ELF-1 (cell line): ENCODE measurements at regions not wholly inside any gene's neighbourhood (a gene's known extent, or its start where the extent isn't known, plus 50 kb on each side); places are given as distances from the start of the nearest gene placed in this dataset.

Source experiments
- DNase-seq: peaks from one replicate; pipeline ENCODE4 v3.0.0-alpha.2; 2016; ENCODE audit warnings: low read depth, low spot score

DNA sequence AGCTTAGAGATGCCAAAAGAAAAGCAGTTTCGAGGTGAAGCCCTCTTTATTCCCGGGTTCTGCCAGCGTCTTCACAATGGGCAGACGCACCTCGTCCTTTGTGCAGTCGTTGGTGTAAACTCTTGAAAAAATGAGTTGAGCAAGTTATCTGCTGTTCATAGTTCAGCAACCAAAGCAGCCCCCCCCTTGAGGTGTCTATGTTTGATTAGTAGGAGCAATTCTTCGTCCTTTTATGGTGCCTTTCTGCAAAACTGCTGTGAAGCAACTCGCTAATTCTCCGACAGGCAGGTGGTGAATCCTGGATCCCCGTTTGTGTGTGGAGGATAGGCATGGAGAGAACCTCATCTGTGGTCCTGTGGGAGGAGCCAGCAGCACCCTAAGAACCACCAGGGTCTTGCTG lies 234.5 kb downstream of the GLRX3 start:
- no peak for DNase-seq

DNA sequence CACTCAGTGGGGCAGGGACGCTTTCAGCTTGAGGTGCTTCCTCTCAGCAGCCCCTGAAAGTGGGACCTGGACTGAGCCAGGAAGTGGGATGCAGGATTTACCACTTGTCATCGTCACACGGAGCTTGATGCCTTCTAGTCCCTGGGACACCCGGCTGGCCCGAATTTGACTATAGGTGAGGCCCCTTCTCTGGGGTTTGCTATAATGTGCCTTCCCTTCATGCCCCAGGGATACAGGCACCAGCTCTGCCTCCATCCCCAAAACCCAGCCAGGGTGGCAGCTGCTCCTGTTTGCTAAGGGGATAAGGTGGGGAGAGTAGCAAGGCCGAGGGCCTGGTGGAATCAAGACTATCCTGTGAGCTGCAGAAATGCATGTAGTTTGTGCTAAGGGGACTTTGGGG lies 235.0 kb downstream of the GLRX3 start:
- no peak for DNase-seq

DNA sequence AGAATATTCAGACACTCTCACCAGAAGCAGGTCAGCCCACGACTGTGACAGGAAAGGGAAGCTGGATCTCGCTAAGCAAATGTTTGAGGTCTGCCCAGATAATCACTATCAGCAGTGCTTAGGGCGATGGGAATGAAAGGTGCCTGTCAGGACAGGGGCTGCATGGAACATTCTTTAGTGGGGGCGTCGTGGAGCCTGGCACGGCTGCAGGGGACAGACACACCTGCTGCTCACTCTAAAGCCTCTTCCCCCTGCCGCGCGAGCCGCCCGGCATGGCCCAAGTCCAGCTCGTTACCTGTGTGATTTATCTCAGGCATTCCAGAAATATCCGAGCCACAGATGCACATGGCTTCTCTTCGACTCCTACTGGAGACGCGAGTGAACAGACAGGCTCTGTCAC lies 235.5 kb downstream of the GLRX3 start:
- no peak for DNase-seq

DNA sequence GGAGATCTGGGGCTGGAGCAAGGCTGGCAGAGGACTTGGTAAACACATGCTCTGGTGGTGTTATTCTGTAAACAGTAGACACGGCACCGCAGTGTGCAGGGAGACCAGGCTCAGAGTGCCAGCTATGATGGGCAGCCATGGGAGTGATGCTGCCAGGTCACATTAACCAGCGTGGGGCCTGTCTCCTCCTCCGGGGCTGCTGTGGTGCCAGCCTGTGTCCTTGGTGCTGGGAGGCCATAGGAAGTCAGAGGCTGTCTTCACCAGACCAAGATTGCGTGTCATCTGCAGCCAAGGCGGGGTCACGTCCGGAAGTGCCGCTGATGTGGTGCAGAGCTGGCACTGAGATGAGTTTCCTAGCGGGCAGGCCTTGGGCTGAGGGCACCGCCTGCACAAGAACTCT lies 236.0 kb downstream of the GLRX3 start:
- no peak for DNase-seq

DNA sequence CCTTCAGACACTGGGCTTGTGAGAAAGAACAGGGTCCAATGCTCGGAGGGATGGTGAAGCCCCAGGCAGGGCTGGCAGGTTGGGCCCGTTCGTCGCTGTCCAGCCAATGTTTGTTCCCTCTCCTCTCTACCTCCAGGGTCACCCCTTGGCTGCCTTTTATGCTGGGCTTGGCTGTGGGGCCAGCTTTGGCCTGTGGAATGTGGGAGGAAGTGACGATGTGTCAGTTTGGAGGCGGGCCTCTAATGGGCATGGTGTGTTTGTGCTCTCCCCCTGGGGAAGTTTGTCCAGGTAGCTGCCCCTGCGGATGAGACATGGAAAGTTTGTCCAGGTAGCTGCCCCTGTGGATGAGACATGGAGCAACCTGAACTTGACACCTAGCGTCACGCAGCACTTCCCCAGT lies 236.7 kb downstream of the GLRX3 start:
- DNase-seq, result peak; percentile 61

DNA sequence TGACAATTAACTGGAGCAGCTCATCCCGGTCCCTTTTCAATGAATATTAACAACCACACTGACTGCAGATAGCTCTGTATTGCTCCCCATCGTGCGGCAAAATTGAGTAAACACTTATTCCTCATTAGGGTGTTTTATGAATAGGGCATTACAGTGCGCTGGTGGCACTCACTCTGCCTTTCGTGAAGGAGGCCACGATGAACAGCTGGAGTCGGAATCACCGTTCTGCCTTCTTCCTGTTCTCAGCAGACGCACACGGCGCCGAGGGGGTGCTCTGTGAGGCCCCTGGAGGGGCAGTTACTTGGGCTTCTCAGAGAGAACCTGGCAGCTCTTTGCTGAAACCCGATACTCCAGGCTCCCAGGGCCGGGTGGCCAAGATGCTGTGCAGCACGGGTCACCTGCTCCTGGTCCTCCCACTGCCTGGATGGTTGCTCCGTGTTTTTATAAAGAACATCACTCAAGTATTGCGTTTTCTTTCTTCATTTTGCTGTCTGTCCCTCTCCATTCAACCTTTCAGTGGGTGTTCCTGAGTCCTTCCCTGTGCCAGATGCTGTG lies 241.9 kb downstream of the GLRX3 start:
- no peak for DNase-seq

DNA sequence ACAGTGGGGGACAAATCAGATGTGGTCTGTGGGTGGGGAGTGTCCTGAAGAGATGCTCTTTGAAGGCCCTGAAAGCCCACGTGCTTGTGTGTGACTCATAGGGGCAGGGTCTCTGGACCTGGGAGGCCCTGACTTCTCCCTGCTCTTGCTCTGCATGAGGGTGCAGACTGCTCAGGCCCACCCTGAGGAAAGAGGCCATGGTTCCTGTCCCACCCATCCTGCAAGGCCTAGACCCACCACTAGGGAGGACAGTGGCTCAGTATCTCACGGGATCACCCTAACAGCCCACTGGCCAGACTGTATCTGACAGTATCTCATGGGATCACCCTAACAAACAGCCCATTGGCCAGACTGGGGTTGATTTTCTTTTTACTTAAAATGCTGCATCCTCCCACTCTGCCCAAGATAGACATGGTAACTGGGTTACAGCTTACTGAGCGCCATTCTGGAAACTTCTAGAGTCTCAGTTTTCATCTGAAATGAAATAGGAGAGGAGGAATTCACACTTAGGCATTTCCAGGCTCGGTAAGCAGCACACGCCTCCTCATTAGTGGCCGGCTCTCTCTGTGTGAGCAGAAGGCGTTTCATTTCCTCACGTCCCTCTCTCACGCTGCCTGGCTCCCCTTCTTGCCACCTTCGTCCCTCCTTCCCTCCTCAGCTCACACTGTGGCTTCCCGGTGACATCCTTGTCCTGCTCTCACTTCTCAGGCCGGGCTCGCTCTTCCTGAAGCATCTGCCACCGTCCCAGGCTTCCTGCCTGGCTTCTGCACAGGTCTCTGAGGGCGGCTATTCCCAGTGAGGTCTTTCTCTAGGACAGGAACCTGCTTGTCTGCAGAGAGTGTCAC lies 242.6 kb downstream of the GLRX3 start:
- no peak for DNase-seq

DNA sequence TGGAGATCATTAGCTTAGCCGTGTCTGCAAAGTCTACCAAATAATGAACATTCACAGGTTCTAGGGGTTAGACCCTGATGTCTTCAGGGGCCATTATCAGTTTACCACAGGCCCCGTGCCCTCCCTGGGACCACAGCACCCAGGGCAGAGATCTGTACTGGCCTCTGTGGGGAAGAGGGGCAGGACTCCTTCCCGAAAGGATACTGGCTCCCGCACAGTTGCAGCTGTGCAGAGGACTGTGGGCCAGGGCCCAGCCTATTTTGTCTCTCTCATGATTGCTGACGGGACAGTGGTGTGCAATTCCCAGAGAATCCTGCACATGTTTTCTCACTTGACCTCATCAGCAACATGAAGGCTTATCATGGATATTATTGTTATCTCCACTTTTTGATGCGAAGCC lies 243.9 kb downstream of the GLRX3 start:
- DNase-seq, result no peak

DNA sequence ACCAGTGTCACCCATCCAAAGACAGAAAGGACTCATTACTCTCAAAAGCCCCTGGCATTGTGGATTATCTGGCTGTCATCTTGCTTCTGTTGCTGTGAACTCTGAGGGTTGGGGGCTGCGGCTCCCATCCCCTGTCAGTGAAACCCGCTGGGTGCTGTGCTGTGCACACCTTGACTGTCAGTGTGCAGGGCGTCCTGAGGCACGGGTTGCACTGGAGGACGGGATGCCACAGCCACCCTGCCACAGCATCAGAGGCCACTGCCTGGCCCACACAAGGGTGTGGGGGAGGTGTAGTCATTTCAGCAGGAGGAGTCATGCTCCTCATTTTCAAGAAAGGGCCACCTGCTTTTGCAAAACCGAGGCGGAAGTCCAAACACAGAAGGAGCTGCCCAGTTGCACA lies 245.8 kb downstream of the GLRX3 start:
- DNase-seq, result no peak

DNA sequence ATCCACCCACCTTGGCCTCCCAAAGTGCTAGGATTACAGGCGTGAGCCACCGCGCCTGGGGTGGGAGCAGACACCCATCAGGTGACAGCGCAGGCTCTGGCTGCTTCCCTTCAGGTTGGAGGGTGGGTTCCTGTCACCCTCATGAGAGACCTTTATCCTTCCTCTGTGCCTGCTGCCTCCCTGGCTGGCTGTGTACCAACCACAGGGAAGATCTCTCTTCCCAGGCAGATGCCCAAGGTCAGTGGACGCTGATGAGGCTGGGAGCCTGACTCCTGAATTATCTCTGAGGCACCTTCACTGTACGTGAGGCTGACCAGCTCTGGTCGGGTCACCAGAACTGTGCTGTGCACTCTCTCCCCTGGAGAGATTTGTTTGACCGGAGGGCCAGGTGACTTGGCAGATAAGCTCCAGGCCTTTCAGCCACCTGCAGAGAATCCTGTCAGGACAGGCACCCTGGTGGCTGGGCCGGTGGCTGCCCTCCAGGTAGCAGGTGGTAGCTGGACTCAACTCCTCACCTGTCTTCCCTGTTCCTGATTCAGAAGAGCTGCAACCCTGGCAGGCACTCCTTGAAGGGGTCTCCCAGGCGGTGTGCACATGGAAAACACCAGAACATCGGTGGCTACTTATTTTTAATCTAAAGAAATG lies 251.9 kb downstream of the GLRX3 start:
- DNase-seq, result no peak

DNA sequence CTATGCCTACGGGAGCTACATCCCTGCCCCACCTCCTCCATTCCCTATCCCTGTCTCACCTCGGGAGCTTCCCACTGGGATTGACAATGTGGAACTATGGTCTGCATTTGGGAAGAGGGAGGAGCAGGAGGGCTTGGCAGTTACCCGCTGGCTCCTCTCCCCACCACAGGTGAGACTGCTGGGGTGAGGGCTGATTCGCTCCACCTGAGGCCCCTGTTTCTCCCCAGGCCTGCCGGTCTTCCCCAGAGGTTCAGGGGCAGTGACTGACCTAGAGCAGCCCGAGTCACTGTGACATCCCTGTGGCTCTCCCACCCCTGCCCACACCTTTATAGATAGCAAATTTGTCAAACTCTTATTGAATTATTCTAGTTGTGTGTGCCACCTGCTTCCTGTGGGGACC lies 252.6 kb downstream of the GLRX3 start:
- no peak for DNase-seq

DNA sequence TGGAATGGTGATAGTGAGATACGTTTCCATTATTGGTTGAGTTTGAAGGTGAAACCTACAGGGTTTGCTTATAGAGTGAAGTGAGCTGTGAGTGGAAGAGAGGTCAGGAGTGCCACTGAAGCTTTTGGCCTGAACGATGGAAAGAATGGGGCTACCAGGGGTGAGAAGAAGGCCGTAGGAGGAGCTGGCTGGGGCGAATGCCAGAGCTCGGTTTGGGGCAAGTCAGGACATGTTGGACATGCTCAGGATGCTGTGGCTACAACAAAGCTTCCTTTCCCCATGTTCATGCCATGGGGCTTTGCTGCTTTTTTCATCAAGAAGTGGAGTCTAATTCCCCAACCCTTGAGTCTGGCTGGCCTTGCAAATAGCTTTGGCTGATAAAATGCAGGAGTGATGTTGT lies 253.7 kb downstream of the GLRX3 start:
- no peak for DNase-seq

DNA sequence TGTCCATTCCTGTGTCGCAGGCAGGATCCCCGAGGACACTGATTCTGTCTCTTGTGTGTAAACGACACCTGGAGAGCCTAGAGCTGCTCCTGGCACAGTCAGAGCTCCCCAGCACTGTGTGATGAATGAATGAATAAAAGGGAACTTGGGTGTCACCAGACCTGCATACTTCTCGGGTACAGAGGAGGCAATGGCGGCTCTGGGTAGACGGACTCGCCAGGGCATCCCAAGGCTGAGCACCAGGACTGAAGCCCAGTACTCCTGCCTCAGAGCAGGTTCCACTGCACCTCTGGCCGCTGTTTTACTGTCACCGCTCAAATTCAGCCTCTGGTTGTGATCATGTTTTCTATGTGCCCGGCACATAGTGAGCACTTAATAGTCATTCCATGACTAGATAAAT lies 255.8 kb downstream of the GLRX3 start:
- no peak for DNase-seq

DNA sequence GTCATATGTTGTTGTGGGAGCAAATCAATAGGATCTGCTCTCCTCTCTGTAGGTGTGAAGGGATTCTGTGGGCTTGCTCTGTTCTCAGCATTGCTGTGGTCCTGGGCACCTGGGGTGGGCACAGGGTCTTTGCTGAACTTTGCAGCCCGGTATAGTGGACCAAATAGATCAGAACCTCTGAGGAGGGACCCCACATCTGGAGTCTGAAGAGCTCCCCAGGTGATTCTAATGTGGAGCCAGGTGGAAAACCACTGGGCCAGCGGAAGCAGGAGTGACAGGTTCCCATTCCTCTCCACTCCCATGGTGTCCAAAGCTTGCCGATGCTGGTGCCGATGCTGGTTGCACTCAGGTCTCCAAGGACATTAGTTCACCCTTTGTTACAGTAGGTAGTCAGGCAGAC lies 257.2 kb downstream of the GLRX3 start:
- no peak for DNase-seq

DNA sequence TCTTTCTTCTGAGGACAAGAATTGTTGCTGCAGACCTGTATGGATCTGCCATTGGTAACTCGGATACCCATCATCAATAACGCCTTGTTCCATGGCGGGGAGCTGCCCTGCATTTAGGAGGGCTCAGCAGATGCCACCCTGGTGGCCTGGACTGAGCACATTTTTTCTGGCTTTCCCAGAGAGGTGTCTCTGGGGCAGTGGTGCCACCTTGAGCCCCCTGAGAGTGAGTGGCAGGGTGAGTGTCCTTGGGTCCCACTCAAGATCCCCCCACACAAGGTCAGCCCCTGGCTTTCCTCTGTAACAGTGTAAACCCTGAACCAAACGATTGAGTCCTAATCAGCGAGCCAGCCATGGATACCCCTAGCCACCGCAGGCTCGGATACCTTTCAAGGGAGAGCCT lies 258.6 kb downstream of the GLRX3 start:
- DNase-seq, result no peak

DNA sequence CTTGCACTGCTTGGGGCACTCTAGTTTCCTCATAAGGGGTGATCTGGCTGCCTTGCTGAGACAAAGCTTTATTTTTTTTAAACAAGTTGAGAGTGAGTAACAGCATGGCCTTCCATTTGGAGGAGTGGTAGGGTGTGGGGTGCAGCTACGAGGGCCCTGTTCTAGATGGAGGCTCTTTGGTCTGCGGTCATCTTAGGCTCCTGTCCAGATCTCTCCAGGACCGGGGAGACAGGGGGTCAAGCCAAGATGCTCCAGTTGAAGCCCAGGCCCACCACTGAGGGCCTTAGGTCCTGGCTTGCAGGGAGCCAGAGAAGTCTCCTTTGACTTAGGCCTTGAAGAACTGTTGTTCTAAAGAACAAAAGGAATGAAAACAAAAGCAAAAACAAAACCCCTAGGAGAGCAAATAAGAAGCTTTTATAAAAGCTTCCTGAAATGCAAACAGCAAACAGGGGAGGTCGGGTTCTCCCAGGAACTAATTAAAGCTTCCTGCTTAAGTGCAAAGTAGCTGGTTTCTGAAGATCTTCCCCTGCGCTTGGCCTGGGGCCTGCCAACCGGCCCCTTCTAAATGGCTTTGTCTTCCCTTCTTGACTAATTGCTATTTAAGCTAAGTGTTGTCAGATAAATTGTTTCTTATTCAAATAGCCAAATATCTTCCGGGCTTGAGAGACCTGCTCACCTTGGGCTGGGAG lies 259.2 kb downstream of the GLRX3 start:
- DNase-seq, result peak; percentile 74

DNA sequence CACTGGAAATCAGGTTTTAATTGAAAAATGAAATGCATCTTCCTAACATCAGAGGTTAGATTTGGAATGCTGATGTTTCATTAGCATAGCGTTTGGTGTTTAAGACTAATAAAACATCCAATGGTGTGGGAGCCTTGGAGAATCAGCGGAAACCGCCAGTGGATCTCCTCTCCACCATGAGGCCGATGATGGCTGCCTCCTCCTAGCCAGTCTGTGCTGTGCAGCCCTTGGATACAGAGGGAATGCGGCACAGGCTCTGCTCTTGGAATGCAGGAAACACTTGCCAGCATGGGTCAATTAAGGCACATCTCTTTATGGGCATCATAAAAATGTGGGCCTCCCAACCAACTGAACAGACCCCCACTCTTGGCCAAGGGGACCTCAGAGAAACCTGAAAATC lies 259.9 kb downstream of the GLRX3 start:
- no peak for DNase-seq

DNA sequence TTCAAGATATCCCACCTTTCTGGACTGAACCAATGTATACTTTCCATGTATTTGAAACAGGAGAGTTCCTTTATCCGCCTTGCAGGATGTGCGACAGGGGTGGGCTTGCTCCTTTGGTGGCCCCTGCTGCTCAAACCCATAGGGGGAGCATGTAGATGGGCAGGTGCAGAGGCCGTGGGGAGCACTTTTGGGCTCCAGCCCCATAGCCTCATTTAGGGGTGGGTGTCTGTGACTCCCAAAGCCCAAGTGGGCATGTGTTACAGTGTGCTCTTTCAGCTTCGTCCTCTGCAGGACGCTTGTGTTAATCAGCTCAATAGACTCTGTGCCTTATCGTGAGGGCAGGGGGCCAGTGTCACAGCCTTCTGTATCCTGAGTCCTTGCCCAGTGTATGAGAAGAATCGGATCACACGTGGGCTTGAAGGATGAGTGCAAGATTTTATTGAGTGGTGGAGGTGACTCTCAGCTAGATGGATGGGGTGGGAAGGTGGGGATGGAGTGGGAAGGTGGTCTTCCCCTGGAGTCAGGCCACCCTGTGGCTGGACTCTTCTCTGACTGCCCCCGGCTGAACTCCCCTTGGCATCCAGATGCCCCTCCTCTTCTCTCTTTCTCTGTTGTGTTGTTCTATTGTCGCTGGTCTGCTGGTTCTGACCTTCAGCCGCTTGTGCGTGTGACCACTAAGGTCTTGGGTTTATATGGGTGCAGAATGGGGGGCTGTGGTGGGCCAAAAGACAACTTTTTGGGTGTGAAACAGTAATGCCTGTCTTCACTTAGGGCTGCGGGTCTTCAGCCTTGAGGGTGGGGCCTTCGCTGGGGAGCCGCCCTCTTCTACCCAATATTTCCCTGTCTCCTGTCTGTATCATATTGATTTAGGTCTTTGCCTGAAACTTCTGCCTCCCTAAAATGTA lies 262.2 kb downstream of the GLRX3 start:
- no peak for DNase-seq

DNA sequence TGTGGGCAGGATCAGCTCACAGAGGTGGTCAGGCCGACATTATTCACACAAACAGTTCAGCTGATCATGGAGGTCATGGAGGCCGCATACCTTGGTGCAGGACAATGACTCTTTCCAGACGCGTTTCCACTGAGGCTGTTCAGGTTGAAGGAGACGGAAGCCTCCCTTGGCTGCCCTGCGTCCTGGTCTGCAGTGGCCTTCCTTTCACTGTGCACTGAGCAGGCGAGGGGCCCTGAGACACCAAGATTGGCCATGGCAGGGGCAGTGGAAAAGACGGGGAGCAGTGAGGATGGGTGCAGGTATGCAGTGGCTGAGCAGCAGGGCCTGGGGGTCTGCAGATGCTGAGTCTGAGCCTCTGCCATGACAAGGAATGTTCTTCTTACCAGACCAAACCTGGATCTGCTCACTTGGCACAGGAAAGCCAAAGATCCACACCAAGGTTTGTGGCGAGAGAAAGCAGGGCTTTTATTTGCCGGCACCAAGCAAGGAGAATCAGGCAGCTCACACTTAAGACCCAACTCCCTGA lies 263.3 kb downstream of the GLRX3 start:
- no peak for DNase-seq

DNA sequence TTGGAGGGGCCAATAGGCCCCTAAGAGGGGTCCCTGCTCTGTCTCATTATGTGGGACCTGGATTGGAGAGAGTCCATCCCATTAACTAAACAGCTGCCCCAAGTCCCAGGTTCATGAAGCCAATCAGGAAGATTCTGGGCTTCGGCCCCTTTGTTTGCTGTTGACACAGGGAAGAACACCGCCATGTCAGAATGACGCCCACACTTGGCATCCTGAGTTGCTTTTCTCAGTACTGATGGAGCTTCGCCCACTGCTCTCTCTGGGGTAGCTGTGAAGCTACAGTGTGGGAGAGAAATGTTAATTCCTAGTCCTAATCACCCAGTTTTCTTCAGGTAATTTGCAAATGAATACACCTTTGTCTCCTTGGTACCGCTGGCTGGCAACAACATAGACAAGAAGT lies 264.7 kb downstream of the GLRX3 start:
- DNase-seq, result no peak
